ENCODE measurements at regions not wholly inside any gene's neighbourhood (a gene's known extent, or its start where the extent isn't known, plus 50 kb on each side); places are given as distances from the start of the nearest gene placed in this dataset.

DNA sequence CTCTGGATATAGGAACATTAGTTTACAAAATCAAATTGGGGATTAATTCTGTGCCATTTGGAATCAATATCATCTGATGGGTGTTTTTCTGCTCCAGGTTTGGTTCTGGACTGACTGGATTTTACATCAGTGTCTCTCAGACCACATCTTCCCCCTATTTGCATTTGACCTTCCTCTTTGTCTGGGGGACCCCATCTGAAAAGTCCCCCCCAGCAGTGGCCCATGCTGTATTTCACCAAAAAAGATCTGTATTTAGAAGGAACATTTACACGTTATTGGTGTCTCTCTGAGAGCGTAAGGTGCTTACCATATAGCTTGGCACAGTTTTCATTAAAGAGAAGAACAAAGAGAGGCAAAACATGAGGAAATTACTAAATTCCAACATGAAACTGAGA is 215.6 kb upstream of the CLINT1 start:
- no peak for TF ChIP-seq PHF20 (CRISPR knock-in tag; IDR thresholded peaks at IDR 0.05)
- no peak for TF ChIP-seq TAF1 (CRISPR knock-in tag; IDR thresholded peaks at IDR 0.05)
- TF ChIP-seq HDAC1 (CRISPR knock-in tag; IDR thresholded peaks at IDR 0.05), result no peak
- TF ChIP-seq, protein P1, sequence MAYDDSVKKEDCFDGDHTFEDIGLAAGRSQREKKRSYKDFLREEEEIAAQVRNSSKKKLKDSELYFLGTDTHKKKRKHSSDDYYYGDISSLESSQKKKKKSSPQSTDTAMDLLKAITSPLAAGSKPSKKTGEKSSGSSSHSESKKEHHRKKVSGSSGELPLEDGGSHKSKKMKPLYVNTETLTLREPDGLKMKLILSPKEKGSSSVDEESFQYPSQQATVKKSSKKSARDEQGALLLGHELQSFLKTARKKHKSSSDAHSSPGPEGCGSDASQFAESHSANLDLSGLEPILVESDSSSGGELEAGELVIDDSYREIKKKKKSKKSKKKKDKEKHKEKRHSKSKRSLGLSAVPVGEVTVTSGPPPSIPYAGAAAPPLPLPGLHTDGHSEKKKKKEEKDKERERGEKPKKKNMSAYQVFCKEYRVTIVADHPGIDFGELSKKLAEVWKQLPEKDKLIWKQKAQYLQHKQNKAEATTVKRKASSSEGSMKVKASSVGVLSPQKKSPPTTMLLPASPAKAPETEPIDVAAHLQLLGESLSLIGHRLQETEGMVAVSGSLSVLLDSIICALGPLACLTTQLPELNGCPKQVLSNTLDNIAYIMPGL (CRISPR knock-in tag; IDR thresholded peaks at IDR 0.05; ENCODE audit: borderline replicate concordance in 1 of 2, low read depth in 1 of 2), result no peak
- TF ChIP-seq, protein P2, sequence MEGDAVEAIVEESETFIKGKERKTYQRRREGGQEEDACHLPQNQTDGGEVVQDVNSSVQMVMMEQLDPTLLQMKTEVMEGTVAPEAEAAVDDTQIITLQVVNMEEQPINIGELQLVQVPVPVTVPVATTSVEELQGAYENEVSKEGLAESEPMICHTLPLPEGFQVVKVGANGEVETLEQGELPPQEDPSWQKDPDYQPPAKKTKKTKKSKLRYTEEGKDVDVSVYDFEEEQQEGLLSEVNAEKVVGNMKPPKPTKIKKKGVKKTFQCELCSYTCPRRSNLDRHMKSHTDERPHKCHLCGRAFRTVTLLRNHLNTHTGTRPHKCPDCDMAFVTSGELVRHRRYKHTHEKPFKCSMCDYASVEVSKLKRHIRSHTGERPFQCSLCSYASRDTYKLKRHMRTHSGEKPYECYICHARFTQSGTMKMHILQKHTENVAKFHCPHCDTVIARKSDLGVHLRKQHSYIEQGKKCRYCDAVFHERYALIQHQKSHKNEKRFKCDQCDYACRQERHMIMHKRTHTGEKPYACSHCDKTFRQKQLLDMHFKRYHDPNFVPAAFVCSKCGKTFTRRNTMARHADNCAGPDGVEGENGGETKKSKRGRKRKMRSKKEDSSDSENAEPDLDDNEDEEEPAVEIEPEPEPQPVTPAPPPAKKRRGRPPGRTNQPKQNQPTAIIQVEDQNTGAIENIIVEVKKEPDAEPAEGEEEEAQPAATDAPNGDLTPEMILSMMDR (CRISPR knock-in tag; IDR thresholded peaks at IDR 0.05), result no peak
- TF ChIP-seq, protein P3, sequence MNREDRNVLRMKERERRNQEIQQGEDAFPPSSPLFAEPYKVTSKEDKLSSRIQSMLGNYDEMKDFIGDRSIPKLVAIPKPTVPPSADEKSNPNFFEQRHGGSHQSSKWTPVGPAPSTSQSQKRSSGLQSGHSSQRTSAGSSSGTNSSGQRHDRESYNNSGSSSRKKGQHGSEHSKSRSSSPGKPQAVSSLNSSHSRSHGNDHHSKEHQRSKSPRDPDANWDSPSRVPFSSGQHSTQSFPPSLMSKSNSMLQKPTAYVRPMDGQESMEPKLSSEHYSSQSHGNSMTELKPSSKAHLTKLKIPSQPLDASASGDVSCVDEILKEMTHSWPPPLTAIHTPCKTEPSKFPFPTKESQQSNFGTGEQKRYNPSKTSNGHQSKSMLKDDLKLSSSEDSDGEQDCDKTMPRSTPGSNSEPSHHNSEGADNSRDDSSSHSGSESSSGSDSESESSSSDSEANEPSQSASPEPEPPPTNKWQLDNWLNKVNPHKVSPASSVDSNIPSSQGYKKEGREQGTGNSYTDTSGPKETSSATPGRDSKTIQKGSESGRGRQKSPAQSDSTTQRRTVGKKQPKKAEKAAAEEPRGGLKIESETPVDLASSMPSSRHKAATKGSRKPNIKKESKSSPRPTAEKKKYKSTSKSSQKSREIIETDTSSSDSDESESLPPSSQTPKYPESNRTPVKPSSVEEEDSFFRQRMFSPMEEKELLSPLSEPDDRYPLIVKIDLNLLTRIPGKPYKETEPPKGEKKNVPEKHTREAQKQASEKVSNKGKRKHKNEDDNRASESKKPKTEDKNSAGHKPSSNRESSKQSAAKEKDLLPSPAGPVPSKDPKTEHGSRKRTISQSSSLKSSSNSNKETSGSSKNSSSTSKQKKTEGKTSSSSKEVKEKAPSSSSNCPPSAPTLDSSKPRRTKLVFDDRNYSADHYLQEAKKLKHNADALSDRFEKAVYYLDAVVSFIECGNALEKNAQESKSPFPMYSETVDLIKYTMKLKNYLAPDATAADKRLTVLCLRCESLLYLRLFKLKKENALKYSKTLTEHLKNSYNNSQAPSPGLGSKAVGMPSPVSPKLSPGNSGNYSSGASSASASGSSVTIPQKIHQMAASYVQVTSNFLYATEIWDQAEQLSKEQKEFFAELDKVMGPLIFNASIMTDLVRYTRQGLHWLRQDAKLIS (CRISPR knock-in tag; IDR thresholded peaks at IDR 0.05), result no peak
- no peak for TF ChIP-seq EZH2 (conservative IDR thresholded peaks at IDR 0.05; ENCODE audit: low read depth, low read length)
- no peak for TF ChIP-seq POLR2G (IDR thresholded peaks at IDR 0.05; ENCODE audit: low read depth, low read length)
- TF ChIP-seq, protein P4, sequence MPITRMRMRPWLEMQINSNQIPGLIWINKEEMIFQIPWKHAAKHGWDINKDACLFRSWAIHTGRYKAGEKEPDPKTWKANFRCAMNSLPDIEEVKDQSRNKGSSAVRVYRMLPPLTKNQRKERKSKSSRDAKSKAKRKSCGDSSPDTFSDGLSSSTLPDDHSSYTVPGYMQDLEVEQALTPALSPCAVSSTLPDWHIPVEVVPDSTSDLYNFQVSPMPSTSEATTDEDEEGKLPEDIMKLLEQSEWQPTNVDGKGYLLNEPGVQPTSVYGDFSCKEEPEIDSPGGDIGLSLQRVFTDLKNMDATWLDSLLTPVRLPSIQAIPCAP (CRISPR knock-in tag; IDR thresholded peaks at IDR 0.05; ENCODE audit: low read depth), result no peak
